HG03571 (cell line): ENCODE measurements at regions not wholly inside any gene's neighbourhood (a gene's known extent, or its start where the extent isn't known, plus 50 kb on each side); places are given as distances from the start of the nearest gene placed in this dataset.

Source experiments
- ATAC-seq: cut with Tn5 transposase; IDR thresholded peaks from one replicate; pipeline ENCODE4 v1.9.1; 2021; ENCODE audit not compliant: unreplicated experiment

DNA sequence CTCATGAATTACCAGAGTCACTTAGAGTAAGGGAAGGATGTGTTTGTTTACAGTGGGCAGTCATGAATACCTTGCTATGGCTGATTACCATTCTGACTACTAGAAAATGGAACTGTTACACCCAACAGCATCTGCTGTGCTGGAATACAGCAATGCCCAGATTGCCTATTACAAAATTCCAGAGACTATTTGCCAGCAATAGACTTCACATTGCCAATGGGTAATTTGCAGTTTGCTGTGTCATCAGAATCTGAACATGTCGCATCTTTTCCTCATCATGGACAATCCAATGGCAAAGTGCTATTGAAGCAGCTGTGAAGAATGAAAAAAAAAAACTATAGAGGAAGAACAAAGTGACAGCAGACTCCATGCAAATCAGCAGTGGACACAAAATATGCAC lies 356.6 kb downstream of the CXXC4 start:
- no peak for ATAC-seq

DNA sequence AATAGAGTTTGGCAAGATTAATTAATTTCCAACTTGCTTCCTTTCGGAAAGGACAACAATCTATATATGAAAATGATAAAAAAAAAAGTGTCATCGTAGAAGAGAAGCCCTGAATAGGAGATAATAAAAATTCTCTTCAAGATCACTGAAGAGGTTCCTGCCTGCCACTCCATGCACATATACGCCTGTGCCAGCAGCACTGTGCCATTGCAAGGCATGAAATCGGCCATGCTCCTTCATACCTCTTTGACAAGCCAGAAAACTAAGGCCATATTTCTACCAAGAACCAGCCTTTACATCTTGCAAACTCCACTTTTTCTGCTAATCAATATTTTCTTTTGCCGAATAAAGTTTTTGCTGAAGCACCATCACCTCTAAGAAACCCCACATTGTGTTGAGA lies 365.5 kb downstream of the CXXC4 start:
- no peak for ATAC-seq

DNA sequence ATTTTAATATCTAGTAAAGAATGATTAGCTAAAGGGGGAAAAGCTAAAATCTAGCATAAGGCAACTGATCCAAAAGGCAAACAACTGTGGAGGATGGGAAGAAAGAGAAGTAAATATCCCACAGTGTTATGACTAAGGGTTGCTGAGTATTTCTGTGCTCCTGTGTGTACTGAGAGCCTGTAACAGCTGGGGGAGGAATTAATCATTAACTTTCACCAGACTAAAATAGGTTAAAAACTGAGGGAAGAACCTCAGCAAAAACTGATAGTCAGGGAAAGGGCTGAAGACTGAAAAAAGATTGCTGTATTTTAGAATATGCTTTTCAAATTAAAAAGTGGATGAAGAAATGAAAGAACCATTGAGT lies 365.9 kb downstream of the CXXC4 start:
- ATAC-seq: no peak

DNA sequence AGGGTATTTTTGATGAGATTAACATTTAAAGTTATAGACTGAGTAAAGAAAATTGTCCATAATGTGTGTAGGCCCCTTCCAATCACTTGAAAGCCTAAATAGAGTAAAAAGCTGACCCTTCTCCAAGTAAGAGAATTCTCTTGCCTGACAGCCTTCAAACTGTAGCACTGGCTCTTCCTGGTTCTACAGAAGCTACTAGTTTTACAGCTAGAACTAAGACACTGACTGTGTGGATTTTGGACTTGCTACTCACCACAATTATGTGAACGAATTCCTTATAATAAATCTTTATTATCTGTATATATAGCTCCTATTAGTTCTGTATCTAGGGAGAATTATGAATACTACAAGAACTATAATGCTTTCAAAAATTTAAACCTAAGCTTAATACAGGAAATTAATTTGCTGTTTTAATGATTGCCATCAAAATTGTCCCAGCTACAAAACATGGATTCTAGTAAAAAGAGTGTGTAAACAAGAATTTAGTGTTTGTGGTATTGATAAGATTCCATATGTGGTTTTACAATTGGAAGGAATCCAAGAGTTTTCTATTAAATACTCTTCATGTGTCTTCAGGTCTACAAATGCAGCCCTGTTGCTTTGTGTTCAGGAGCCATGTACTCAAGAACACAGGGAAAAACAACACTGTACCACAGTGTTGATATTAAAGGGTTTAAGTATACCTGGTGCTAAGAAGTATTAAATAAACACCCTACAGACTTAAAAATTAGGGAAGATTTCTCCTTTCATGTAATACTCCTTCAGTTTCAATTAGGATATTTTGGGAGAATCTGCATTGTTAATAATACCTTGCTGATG lies 366.5 kb downstream of the CXXC4 start:
- no peak for ATAC-seq

GRCh38 chr4:104123021-104123420 lies 371.7 kb downstream of the CXXC4 start:
- no peak for ATAC-seq

DNA sequence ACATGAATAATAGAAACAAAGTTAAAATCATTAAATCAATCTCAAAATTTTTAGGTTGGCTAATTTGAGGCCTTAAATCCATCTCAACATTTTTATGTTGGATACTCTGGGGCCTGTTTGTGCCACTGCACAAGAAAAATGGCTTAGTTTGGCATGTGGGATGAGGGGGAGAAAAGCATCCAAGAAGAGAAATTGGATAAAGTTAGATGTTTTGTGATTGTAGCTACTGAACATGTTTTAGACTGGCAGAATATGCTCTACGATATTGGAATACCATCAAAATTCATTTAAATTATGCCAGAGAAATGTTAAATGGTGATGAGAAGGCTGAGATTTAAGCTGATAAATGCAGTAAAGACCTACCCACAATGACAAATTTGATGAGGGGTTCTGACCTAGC lies 376.9 kb downstream of the CXXC4 start:
- no peak for ATAC-seq

DNA sequence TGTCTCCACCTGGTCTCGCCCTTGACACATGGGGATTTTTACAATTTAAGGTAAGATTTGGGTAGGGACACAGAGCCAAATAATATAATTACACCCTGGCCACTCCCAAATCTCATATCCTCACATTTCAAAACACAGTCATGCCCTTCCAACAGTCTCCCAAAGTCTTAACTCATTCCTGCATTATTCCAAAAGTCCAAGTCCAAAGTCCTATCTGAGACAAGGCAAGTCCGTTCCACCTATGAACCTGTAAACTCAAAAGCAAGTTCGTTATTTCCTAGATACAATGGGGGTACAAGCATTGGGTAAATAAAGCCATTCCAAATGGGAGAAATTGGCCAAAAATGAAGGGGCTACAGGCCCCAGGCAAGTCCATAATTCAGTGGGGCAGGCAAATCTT lies 380.8 kb downstream of the CXXC4 start:
- ATAC-seq: no peak

DNA sequence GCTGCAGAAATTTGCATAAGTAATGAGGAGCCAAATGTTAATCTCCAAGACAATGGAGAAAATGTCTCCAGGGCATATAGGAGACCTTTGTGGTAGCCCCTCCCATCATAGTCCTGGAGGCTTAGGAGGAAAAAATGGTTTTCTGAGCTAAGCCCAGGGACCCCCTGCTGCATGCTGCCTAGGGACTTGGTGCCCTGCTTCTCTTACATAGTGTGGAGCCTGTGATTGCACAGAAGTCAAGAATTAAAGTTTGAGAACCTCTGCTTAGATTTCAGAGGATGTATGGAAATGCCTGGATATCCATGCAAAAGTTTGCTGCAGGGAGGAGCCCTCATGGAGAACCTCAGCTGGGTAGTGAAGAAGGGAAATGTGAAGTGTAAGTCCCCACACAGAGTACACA lies 379.4 kb upstream of the TACR3 start:
- no peak for ATAC-seq

DNA sequence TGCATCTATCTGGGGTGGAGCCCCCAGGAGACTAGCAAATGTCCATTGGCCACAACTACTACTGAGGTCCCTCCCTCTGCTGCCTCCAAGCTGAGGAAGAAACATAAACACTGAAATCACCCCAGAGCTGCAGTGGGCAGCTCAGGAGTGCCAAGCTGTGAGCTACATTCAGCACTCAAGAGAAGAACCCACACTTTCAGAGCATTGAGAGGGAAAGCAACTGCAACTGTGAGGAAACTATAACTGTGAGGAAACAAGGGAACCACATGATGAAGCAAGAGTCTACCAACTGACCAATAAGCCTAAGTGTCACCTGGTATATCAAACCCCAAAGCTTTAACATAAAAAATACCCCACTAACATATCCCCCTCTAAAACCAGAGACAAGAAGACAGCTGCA lies 373.5 kb upstream of the TACR3 start:
- no peak for ATAC-seq

DNA sequence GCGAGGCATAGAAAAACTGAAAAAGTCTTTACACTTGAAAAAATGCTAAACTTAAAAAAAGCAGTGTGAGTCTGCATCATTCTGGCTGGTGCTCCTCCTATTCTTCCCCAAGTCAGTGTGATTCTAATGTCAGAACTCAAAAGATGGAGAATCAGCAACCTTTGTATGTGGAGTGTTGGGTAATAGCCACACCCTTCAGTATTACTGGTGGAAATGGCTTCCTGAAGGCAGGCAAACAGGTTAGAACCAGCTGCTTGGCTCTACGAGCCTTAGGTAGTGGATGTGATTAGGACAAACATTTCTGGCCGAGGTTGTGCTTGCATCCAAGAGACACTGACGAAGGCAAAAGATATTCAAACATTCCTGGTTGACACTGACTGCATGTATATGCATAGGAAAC lies 353.4 kb upstream of the TACR3 start:
- no peak for ATAC-seq

GRCh38 chr4:104066533-104066932 lies 346.7 kb upstream of the TACR3 start:
- ATAC-seq: no peak

- ATAC-seq: peak; percentile 53
Observed at GRCh38 chr4:104064646-104065577, 345.1 kb upstream of the TACR3 start.

- no peak for ATAC-seq
Observed at GRCh38 chr4:104063341-104063740, 343.6 kb upstream of the TACR3 start.

DNA sequence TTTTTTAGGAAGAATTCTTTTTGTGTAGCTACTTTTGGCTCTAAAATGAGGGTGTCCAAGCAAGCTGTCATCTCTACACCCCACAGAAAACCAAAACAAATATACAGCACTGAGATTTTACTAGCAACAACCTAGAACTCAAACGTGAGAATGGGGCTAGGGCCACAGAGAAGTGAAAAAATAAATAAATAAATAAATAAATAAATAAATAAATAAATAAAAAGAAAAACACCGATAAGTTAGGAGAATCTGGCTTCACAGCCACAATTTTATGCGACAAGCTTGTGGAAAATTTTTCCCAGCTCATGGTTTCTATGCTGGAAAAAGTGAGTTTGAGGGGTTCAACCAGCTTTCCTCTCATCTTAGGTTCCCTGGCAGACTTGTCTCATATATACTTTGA lies 324.6 kb upstream of the TACR3 start:
- ATAC-seq: no peak

GRCh38 chr4:104032896-104033295 lies 313.1 kb upstream of the TACR3 start:
- no peak for ATAC-seq

- ATAC-seq: no peak
Observed at GRCh38 chr4:104025251-104025650, 305.5 kb upstream of the TACR3 start.

DNA sequence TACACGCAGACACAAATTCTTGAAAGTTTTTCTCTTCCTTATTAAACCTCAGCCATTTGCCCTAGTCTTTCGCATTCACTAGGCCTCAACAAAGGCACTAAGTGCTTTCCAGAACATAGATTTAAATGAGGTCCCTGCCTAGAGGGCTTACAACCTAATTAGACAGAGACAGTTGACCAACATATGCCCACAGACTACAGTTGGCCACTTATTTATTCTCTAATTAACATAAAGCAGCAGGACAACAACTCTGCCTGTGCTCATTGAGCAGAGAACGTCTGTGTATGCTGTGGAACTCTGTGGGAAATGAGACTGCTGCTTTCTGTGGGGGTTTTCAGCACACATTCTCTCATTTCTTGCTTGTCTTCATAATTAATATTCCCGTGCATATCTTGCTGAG lies 303.0 kb upstream of the TACR3 start:
- ATAC-seq: no peak

GRCh38 chr4:104022226-104022625 lies 302.4 kb upstream of the TACR3 start:
- no peak for ATAC-seq

GRCh38 chr4:104020641-104021040 lies 300.9 kb upstream of the TACR3 start:
- ATAC-seq: no peak

DNA sequence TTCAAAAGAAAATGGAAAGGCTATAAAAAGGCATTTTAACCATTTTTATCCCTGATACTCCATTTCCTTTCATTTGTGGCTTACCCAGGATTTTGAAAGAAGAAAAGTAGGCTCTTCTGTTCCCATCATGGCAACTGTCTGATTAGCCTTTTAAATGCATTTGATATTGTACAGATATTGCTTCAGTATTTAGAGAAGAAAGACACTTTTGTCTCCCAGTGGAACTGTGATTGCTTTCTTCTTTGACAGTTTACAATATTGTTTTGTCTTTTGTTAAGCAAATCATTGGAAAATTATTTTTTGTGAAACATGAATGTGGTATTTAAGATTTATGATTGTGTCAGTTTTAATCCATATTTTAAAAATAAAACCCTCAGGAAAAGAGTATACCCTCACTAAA lies 297.4 kb upstream of the TACR3 start:
- no peak for ATAC-seq

GRCh38 chr4:104015680-104016079 lies 295.9 kb upstream of the TACR3 start:
- ATAC-seq: no peak

DNA sequence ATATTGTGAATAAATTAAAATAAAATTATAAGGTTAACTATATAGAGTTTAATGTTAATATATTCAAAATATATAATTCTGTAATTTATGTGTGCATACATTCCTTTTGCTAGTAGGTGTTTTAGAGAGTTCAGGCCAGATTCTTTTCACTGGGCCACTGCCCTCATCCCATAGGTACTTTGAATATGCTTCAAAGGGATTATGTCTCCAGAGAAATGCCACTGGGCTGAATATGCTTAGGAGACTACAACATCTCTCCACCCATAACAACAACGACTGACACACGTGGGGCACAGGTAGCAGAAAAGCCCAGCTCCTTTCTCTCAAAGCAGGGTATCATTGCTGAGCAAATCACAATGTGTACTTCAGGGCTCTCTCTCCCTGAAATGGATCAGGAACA lies 290.9 kb upstream of the TACR3 start:
- ATAC-seq: no peak
